A549 (cell line): ENCODE measurements at regions not wholly inside any gene's neighbourhood (a gene's known extent, or its start where the extent isn't known, plus 50 kb on each side); places are given as distances from the start of the nearest gene placed in this dataset.

Experiments used
- ATAC-seq, 2 experiments: fragments of 200-7000 bp in 1 of 2; fragments of >200 bp in 1 of 2; cut with Nextera tagmentation in 1 of 2; cut with Tn5 transposase in 1 of 2; 3 replicates each; pipeline versions ENCODE4 v1.8.0 to v1.9.1; 2018 to 2020; ENCODE audit warnings: mild to moderate bottlenecking in 1 of 2, moderate library complexity in 1 of 2
- CTCF ChIA-PET: fragments of 300-600 bp; sonication (Branson Sonifier 250); formaldehyde crosslinking; extraction: SDS; loops from one replicate; lab custom pipeline; 2021; ENCODE audit warnings: antibody characterized with exemption, inconsistent platforms; lab: Yijun Ruan, JAX
- POLR2A ChIA-PET: fragments of 350-600 bp; formaldehyde crosslinking; extraction: SDS; loops from one replicate; lab custom pipeline; 2021; ENCODE audit warnings: antibody characterized with exemption, inconsistent platforms; lab: Yijun Ruan, JAX
- DNase-seq, 2 experiments: peaks; one replicate each; pipeline versions ENCODE4 v3.0.0 to v3.0.0-alpha.2; 2011 to 2016; ENCODE audit warnings: low read depth in 1 of 2, low spot score in 1 of 2
- FAIRE-seq: peaks from 2 replicates; lab custom pipeline; 2011; peaks lifted over from hg19 to GRCh38; lab: Jason Lieb, UNC
- H3K27ac ChIP-seq, 2 experiments: fragments of >200 bp; sonication (Bioruptor Twin); formaldehyde crosslinking; 3 replicates each; pipeline ENCODE4 v1.5.1; 2016 to 2017
- H3K4me1 ChIP-seq: fragments of >200 bp; sonication (Bioruptor Twin); formaldehyde crosslinking; 3 replicates; pipeline ENCODE4 v1.6.1; 2016
- H3K4me2 ChIP-seq: fragments of >200 bp; sonication (Bioruptor Twin); formaldehyde crosslinking; 3 replicates; pipeline ENCODE4 v1.6.1; 2016
- H3K4me3 ChIP-seq: fragments of >200 bp; sonication (Bioruptor Twin); formaldehyde crosslinking; 3 replicates; pipeline ENCODE4 v1.5.1; 2016
- H3K9me3 ChIP-seq: fragments of >200 bp; sonication (Bioruptor Twin); formaldehyde crosslinking; 3 replicates; pipeline ENCODE4 v1.6.1; 2016
- BHLHE40 ChIP-seq: IDR thresholded peaks from 2 replicates; pipeline ENCODE4 v1.6.1; 2012; ENCODE audit warnings: low read depth, low read length, inconsistent platforms
- CBX8 ChIP-seq: fragments of 200-600 bp; sonication (generic); IDR thresholded peaks from 2 replicates; pipeline ENCODE4 v1.6.1; 2016
- EP300 ChIP-seq, 2 experiments: fragments of >200 bp; sonication (Bioruptor Twin); formaldehyde crosslinking; IDR thresholded peaks; 2 replicates in 1 of 2; 3 replicates in 1 of 2; pipeline ENCODE4 v1.6.1; 2016 to 2017
- FOXS1 ChIP-seq: fragments of 250-450 bp; sonication (Bioruptor Pico); IDR thresholded peaks from 2 replicates; pipeline ENCODE4 v1.5.0; 2020; ENCODE audit warnings: mild to moderate bottlenecking, moderate library complexity
- GATA3 ChIP-seq: IDR thresholded peaks from 2 replicates; pipeline ENCODE4 v1.6.1; 2012; ENCODE audit warnings: borderline replicate concordance
- HDAC2 ChIP-seq: fragments of 200-600 bp; sonication (generic); IDR thresholded peaks from 2 replicates; pipeline ENCODE4 v1.6.1; 2016
- HOXB13 ChIP-seq: fragments of 250-450 bp; sonication (Bioruptor Pico); IDR thresholded peaks from 2 replicates; pipeline ENCODE4 v1.5.0; 2020; ENCODE audit warnings: low read depth, mild to moderate bottlenecking, moderate library complexity
- JUN ChIP-seq, 2 experiments: fragments of >200 bp; sonication (Bioruptor Twin); formaldehyde crosslinking; IDR thresholded peaks; 2 replicates in 1 of 2; 3 replicates in 1 of 2; pipeline ENCODE4 v1.6.1; 2016 to 2017
- JUNB ChIP-seq: fragments of >200 bp; sonication (Bioruptor Twin); formaldehyde crosslinking; IDR thresholded peaks from 2 replicates; pipeline ENCODE4 v1.6.1; 2016
- KDM1A ChIP-seq: fragments of 200-600 bp; sonication (generic); IDR thresholded peaks from 2 replicates; pipeline ENCODE4 v1.6.1; 2016; ENCODE audit warnings: low read depth, mild to moderate bottlenecking
- MAZ ChIP-seq: fragments of 150-350 bp; IDR thresholded peaks from 2 replicates; pipeline ENCODE4 v1.6.1; 2014; ENCODE audit warnings: antibody characterized with exemption, low read depth, low read length, borderline replicate concordance
- NFE2L2 ChIP-seq: fragments of 150-350 bp; conservative IDR thresholded peaks from 2 replicates; pipeline ENCODE4 v1.6.1; 2014; ENCODE audit warnings: low read length
- PHF8 ChIP-seq: fragments of 200-600 bp; sonication (generic); IDR thresholded peaks from 2 replicates; pipeline ENCODE4 v1.6.1; 2016; ENCODE audit warnings: low read depth, mild to moderate bottlenecking, antibody characterized with exemption, moderate library complexity, borderline replicate concordance
- POLR2A ChIP-seq: IDR thresholded peaks from 2 replicates; pipeline ENCODE4 v1.6.1; 2012; ENCODE audit warnings: mild to moderate bottlenecking, low read length
- RAD21 ChIP-seq, 2 experiments: fragments of >200 bp in 1 of 2; sonication (Bioruptor Twin) in 1 of 2; formaldehyde crosslinking in 1 of 2; IDR thresholded peaks in 1 of 2; conservative IDR thresholded peaks in 1 of 2; 2 replicates in 1 of 2; 3 replicates in 1 of 2; pipeline ENCODE4 v1.6.1; 2012 to 2018; ENCODE audit warnings: inconsistent platforms in 1 of 2
- RNF2 ChIP-seq: fragments of 200-600 bp; sonication (generic); IDR thresholded peaks from 2 replicates; pipeline ENCODE4 v1.6.1; 2016; ENCODE audit warnings: low read depth, mild to moderate bottlenecking, antibody characterized with exemption, moderate library complexity, borderline replicate concordance
- SREBF2 ChIP-seq: fragments of 450-650 bp; IDR thresholded peaks from 2 replicates; pipeline ENCODE4 v1.6.1; 2014; ENCODE audit warnings: mild to moderate bottlenecking, moderate library complexity
- TFCP2L1 ChIP-seq: fragments of 250-450 bp; sonication (Bioruptor Pico); IDR thresholded peaks from 2 replicates; pipeline ENCODE4 v1.5.0; 2021; ENCODE audit warnings: mild to moderate bottlenecking
- ZFP36 ChIP-seq: fragments of 450-650 bp; IDR thresholded peaks from 2 replicates; pipeline ENCODE4 v1.6.1; 2014; ENCODE audit warnings: borderline replicate concordance; ENCODE audit not compliant: partially characterized antibody
- WGBS: methylation state at CpG from one replicate; pipeline ENCODE4 v1.1.6; 2017; ENCODE audit errors: missing lambda C conversion rate; 5-methylcytosine and 5-hydroxymethylcytosine counted together
- TF ChIP-seq, protein P1 (sequence below): fragments of 450-650 bp; IDR thresholded peaks from 2 replicates; pipeline ENCODE4 v1.6.1; 2014; ENCODE audit warnings: antibody characterized with exemption
- TF ChIP-seq, protein P2 (sequence below): fragments of >200 bp; sonication (Bioruptor Twin); formaldehyde crosslinking; IDR thresholded peaks from 2 replicates; pipeline ENCODE4 v1.6.1; 2016
- TF ChIP-seq, protein P3 (sequence below): fragments of >200 bp; sonication (Bioruptor Twin); formaldehyde crosslinking; IDR thresholded peaks from 3 replicates; pipeline ENCODE4 v1.5.1; 2016
- TF ChIP-seq, protein P4 (sequence below): fragments of 250-450 bp; sonication (Bioruptor Pico); IDR thresholded peaks from 2 replicates; pipeline ENCODE4 v1.5.0; 2020; ENCODE audit warnings: low read depth, mild to moderate bottlenecking, moderate library complexity
- TF ChIP-seq, protein P5 (sequence below): IDR thresholded peaks from 2 replicates; pipeline ENCODE4 v1.6.1; 2012; ENCODE audit warnings: low read depth, borderline replicate concordance

DNA sequence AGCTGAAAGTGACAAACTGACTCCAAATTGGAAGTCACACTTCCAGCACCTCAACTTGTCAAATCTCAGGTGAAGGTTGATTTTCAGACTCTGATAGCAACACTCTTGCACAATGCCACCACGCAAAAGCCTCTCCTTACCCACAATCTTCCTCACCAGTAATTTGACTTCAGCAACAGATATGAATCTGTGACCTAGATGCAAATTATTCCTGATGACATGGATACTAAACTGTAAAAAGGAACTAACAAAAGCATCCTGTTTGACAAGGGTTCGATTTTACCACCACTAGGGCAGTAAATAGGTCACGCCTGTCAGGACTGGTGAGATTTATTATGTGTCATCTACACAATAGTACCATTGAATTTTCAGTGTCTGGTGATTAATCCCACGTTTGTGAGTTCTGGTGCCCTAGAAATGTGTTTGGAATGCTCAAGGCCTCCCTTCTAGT lies 134.4 kb upstream of the COL21A1 start:
- DNase-seq: no peak
- CTCF ChIA-PET: no interaction called here
- ATAC-seq: no peak

DNA sequence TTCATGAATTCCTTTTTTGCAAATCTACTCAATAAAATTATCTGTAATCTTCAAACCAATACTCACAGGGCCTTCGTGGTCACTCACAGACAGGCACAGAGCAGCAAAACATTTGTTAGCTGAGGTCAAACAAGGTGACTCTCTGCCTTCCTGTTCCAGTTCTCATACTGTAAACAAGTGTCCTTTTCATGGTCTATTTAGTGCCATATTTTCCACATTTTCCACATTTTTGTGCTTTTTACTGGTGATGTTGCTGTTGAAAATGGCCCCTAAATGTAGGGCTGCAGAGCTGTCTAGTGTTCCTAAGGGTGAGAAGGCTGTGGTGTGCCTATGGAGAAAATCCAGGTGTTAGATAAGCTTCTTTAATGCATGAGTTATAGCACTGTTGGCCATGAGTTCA lies 133.1 kb upstream of the COL21A1 start:
- Histone ChIP-seq H3K4me2 (no peak overlapping the region), H3K4me3 (no peak overlapping the region), H3K4me1 (no peaks in the 10 kb centered on the region), H3K27ac (no peak overlapping the region), H3K9me3 (no peaks in the 10 kb centered on the region)
- DNase-seq (no peak), ATAC-seq (no peak), FAIRE-seq (no peak)
- POLR2A ChIA-PET: no interaction called here
- 44% methylated on average over 1 of the region's 1 CpG for WGBS
- CTCF ChIA-PET: no interaction called here
- TF ChIP-seq EP300 (IDR thresholded peaks at IDR 0.05): no peak
- TF ChIP-seq HDAC2: no peak
- TF ChIP-seq POLR2A: no peak
- no peak for TF ChIP-seq RNF2
- no peak for TF ChIP-seq MAZ
- TF ChIP-seq SREBF2: no peak
- TF ChIP-seq KDM1A: no peak
- TF ChIP-seq, protein P1, sequence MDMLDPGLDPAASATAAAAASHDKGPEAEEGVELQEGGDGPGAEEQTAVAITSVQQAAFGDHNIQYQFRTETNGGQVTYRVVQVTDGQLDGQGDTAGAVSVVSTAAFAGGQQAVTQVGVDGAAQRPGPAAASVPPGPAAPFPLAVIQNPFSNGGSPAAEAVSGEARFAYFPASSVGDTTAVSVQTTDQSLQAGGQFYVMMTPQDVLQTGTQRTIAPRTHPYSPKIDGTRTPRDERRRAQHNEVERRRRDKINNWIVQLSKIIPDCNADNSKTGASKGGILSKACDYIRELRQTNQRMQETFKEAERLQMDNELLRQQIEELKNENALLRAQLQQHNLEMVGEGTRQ: no peak
- TF ChIP-seq RAD21 (conservative IDR thresholded peaks at IDR 0.05 in 1 of 2, IDR thresholded peaks at IDR 0.05 in 1 of 2): no peak
- no peak for TF ChIP-seq ZFP36
- TF ChIP-seq HOXB13 (CRISPR knock-in tag): no peak
- no peak for TF ChIP-seq GATA3
- TF ChIP-seq FOXS1 (CRISPR knock-in tag): no peak
- TF ChIP-seq BHLHE40: no peak

More for the DNA sequence above, 134.4 kb upstream of the COL21A1 start:
- no peak for FAIRE-seq
- POLR2A ChIA-PET: no interaction called here
- TF ChIP-seq TFCP2L1 (CRISPR knock-in tag) (no peak), PHF8 (no peak), JUNB (no peak), CBX8 (no peak), JUN (IDR thresholded peaks at IDR 0.05) (no peak), NFE2L2 (no peak), RNF2 (no peak), RAD21 (conservative IDR thresholded peaks at IDR 0.05 in 1 of 2, IDR thresholded peaks at IDR 0.05 in 1 of 2) (no peak)
- TF ChIP-seq, protein P2, sequence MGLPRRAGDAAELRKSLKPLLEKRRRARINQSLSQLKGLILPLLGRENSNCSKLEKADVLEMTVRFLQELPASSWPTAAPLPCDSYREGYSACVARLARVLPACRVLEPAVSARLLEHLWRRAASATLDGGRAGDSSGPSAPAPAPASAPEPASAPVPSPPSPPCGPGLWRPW: no peak
- TF ChIP-seq, protein P3, sequence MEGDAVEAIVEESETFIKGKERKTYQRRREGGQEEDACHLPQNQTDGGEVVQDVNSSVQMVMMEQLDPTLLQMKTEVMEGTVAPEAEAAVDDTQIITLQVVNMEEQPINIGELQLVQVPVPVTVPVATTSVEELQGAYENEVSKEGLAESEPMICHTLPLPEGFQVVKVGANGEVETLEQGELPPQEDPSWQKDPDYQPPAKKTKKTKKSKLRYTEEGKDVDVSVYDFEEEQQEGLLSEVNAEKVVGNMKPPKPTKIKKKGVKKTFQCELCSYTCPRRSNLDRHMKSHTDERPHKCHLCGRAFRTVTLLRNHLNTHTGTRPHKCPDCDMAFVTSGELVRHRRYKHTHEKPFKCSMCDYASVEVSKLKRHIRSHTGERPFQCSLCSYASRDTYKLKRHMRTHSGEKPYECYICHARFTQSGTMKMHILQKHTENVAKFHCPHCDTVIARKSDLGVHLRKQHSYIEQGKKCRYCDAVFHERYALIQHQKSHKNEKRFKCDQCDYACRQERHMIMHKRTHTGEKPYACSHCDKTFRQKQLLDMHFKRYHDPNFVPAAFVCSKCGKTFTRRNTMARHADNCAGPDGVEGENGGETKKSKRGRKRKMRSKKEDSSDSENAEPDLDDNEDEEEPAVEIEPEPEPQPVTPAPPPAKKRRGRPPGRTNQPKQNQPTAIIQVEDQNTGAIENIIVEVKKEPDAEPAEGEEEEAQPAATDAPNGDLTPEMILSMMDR: no peak
- TF ChIP-seq, protein P4, sequence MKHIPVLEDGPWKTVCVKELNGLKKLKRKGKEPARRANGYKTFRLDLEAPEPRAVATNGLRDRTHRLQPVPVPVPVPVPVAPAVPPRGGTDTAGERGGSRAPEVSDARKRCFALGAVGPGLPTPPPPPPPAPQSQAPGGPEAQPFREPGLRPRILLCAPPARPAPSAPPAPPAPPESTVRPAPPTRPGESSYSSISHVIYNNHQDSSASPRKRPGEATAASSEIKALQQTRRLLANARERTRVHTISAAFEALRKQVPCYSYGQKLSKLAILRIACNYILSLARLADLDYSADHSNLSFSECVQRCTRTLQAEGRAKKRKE: no peak
- TF ChIP-seq, protein P5, sequence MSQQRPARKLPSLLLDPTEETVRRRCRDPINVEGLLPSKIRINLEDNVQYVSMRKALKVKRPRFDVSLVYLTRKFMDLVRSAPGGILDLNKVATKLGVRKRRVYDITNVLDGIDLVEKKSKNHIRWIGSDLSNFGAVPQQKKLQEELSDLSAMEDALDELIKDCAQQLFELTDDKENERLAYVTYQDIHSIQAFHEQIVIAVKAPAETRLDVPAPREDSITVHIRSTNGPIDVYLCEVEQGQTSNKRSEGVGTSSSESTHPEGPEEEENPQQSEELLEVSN: no peak
- Histone ChIP-seq H3K4me2 (no peak overlapping the region), H3K27ac (no peak overlapping the region), H3K4me3 (no peak overlapping the region), H3K9me3 (no peaks in the 10 kb centered on the region), H3K4me1 (no peaks in the 10 kb centered on the region)
- WGBS: 40% methylated on average over 4 of the region's 4 CpGs
